SU-DHL-6 (cell line): ENCODE measurements at regions not wholly inside any gene's neighbourhood (a gene's known extent, or its start where the extent isn't known, plus 50 kb on each side); places are given as distances from the start of the nearest gene placed in this dataset.

ENCODE experiments used
- H2AFZ ChIP-seq: fragments of 200-600 bp; sonication (generic); 2 replicates; pipeline ENCODE4 v1.6.1; 2014; ENCODE audit warnings: low read depth, mild to moderate bottlenecking, moderate library complexity, mixed read lengths, antibody characterized with exemption, low read length; ENCODE audit not compliant: severe bottlenecking
- H3F3A ChIP-seq: fragments of 200-600 bp; shearing (Covaris generic); 2 replicates; pipeline ENCODE4 v1.6.0; 2016; ENCODE audit warnings: antibody characterized with exemption, mild to moderate bottlenecking; ENCODE audit not compliant: insufficient read depth
- H3K27ac ChIP-seq: fragments of 200-600 bp; sonication (generic); 2 replicates; pipeline ENCODE4 v1.5.1; 2016; ENCODE audit warnings: low read depth, mild to moderate bottlenecking, low read length, moderate library complexity, mixed read lengths
- H3K27me3 ChIP-seq: fragments of 200-600 bp; sonication (generic), shearing (Covaris generic); 2 replicates; pipeline ENCODE4 v1.6.0; 2014; ENCODE audit warnings: mild to moderate bottlenecking, low read length
- H3K36me3 ChIP-seq: fragments of 200-600 bp; sonication (generic); 2 replicates; pipeline ENCODE4 v1.6.1; 2014; ENCODE audit warnings: mild to moderate bottlenecking, low read length, mixed read lengths
- H3K4me2 ChIP-seq: fragments of 300-600, 200-600 bp; shearing (Covaris generic), sonication (generic); 2 replicates; pipeline ENCODE4 v1.6.0; 2014; ENCODE audit warnings: low read length, low read depth, mild to moderate bottlenecking; ENCODE audit not compliant: poor library complexity, severe bottlenecking
- H3K4me3 ChIP-seq: fragments of 200-600 bp; sonication (generic); 2 replicates; pipeline ENCODE4 v1.5.1; 2014; ENCODE audit warnings: antibody characterized with exemption, low read length, mild to moderate bottlenecking, mixed read lengths; ENCODE audit not compliant: insufficient read depth, poor library complexity, severe bottlenecking
- H3K79me2 ChIP-seq: fragments of 200-600 bp; sonication (generic); 2 replicates; pipeline ENCODE4 v1.6.1; 2014; ENCODE audit warnings: mild to moderate bottlenecking, low read length, moderate library complexity; ENCODE audit not compliant: insufficient read depth
- H3K9ac ChIP-seq: fragments of 200-600 bp; sonication (generic); 2 replicates; pipeline ENCODE4 v1.7.0; 2014; ENCODE audit warnings: mild to moderate bottlenecking, low read length
- H3K9me2 ChIP-seq: fragments of 200-600 bp; sonication (generic); replicated peaks from 2 replicates; pipeline ENCODE4 v1.6.1; 2014; ENCODE audit warnings: low read length; ENCODE audit not compliant: insufficient read depth
- H3K9me3 ChIP-seq: fragments of 200-600 bp; sonication (generic); 2 replicates; pipeline ENCODE4 v1.6.1; 2014; ENCODE audit warnings: low read length, mixed read lengths; ENCODE audit not compliant: insufficient read depth
- H4K20me1 ChIP-seq: fragments of 200-600 bp; sonication (generic); 2 replicates; pipeline ENCODE4 v1.6.1; 2014; ENCODE audit warnings: low read depth, mild to moderate bottlenecking, antibody characterized with exemption, low read length, moderate library complexity, mixed read lengths
- CTCF ChIP-seq: fragments of 200-600 bp; sonication (generic); IDR thresholded peaks from one replicate; pipeline ENCODE4 v1.5.1; 2017; ENCODE audit warnings: antibody characterized with exemption, mild to moderate bottlenecking, low read length, moderate library complexity; ENCODE audit not compliant: insufficient read depth, poor library complexity, severe bottlenecking
- EZH2phosphoT487 ChIP-seq: fragments of 200-600 bp; sonication (generic), shearing (Covaris generic); conservative IDR thresholded peaks from 2 replicates; pipeline ENCODE4 v1.6.1; 2018; ENCODE audit warnings: mild to moderate bottlenecking, antibody characterized with exemption, low read length, moderate library complexity, mixed read lengths

GRCh38 chr18:27861539-27861938 is 315.4 kb downstream of the CDH2 start:
- Histone ChIP-seq H3K79me2 (no peaks in the 10 kb centered on the region), H2AFZ (no peak overlapping the region), H4K20me1 (no peaks in the 10 kb centered on the region), H3K9me2 (no peaks in the 10 kb centered on the region), H3K4me3 (no peak overlapping the region), H3K9me3 (no peaks in the 10 kb centered on the region), H3F3A (no peaks in the 10 kb centered on the region), H3K4me2 (no peak overlapping the region), H3K9ac (no peak overlapping the region), H3K36me3 (no peaks in the 10 kb centered on the region), H3K27me3 (no peaks in the 10 kb centered on the region), H3K27ac (no peak overlapping the region)
- TF ChIP-seq EZH2phosphoT487 (no peak), CTCF (no peak)

GRCh38 chr18:27860701-27861107 is 316.2 kb downstream of the CDH2 start:
- Histone ChIP-seq H3F3A (no peaks in the 10 kb centered on the region), H3K36me3 (no peaks in the 10 kb centered on the region), H2AFZ (no peak overlapping the region), H3K4me2 (no peak overlapping the region), H3K4me3 (no peak overlapping the region), H3K27ac (no peak overlapping the region), H4K20me1 (no peaks in the 10 kb centered on the region), H3K9me2 (no peaks in the 10 kb centered on the region), H3K9ac (no peak overlapping the region), H3K27me3 (no peaks in the 10 kb centered on the region), H3K79me2 (no peaks in the 10 kb centered on the region), H3K9me3 (no peaks in the 10 kb centered on the region)
- TF ChIP-seq CTCF (no peak), EZH2phosphoT487 (no peak)

GRCh38 chr18:27860011-27860410 is 316.9 kb downstream of the CDH2 start:
- H3K9me2 ChIP-seq, result no peaks in the 10 kb centered on the region
- H3K9ac ChIP-seq, result no peak overlapping the region
- H3K9me3 ChIP-seq, result no peaks in the 10 kb centered on the region
- H3K27ac ChIP-seq, result no peak overlapping the region
- no peak overlapping the region for H2AFZ ChIP-seq
- H3F3A ChIP-seq, result no peaks in the 10 kb centered on the region
- H3K79me2 ChIP-seq, result no peaks in the 10 kb centered on the region
- no peaks in the 10 kb centered on the region for H3K27me3 ChIP-seq
- H3K36me3 ChIP-seq, result no peaks in the 10 kb centered on the region
- H4K20me1 ChIP-seq, result no peaks in the 10 kb centered on the region
- H3K4me3 ChIP-seq, result no peak overlapping the region
- H3K4me2 ChIP-seq, result no peak overlapping the region
- TF ChIP-seq EZH2phosphoT487 (no peak), CTCF (no peak)

- H3K27ac ChIP-seq, result no peak overlapping the region
- no peak overlapping the region for H3K4me3 ChIP-seq
- H4K20me1 ChIP-seq, result no peaks in the 10 kb centered on the region
- H3K36me3 ChIP-seq, result no peaks in the 10 kb centered on the region
- no peaks in the 10 kb centered on the region for H3F3A ChIP-seq
- H3K27me3 ChIP-seq, result no peaks in the 10 kb centered on the region
- H2AFZ ChIP-seq, result no peak overlapping the region
- H3K4me2 ChIP-seq, result no peak overlapping the region
- no peak for TF ChIP-seq EZH2phosphoT487
- H3K79me2 ChIP-seq, result no peaks in the 10 kb centered on the region
- no peak overlapping the region for H3K9ac ChIP-seq
- H3K9me2 ChIP-seq, result no peaks in the 10 kb centered on the region
- H3K9me3 ChIP-seq, result no peaks in the 10 kb centered on the region
These were observed 320.1 kb downstream of the CDH2 start for GRCh38 chr18:27856820-27857219.
